Ammon's horn (tissue), 1 donor: ENCODE measurements at regions not wholly inside any gene's neighbourhood (a gene's known extent, or its start where the extent isn't known, plus 50 kb on each side); places are given as distances from the start of the nearest gene placed in this dataset.

Experiments used
- DNase-seq: peaks from one replicate; pipeline ENCODE4 v3.0.0-alpha.2; 2016; ENCODE audit warnings: low spot score

- peak; percentile 61 for DNase-seq
Measured at GRCh38 chrY:8994001-8994400, 343.3 kb upstream of the TSPY4 start.

GRCh38 chrY:9001231-9001630, 336.0 kb upstream of the TSPY4 start:
- peak; percentile 3 for DNase-seq

- no peak for DNase-seq
Measured at GRCh38 chrY:9003739-9004138, 333.5 kb upstream of the TSPY4 start.

- no peak for DNase-seq
Measured at GRCh38 chrY:9008648-9009047, 328.6 kb upstream of the TSPY4 start.

- no peak for DNase-seq
Measured at GRCh38 chrY:9016916-9017315, 320.3 kb upstream of the TSPY4 start.

- DNase-seq, result no peak
Measured at GRCh38 chrY:9018401-9018800, 318.9 kb upstream of the TSPY4 start.

- DNase-seq, result no peak
Measured at GRCh38 chrY:9027729-9028375, 309.4 kb upstream of the TSPY4 start.

- no peak for DNase-seq
Measured at GRCh38 chrY:9029929-9030328, 307.3 kb upstream of the TSPY4 start.

GRCh38 chrY:9034217-9034616, 303.0 kb upstream of the TSPY4 start:
- DNase-seq, result no peak

- no peak for DNase-seq
Measured at GRCh38 chrY:9035246-9035645, 302.0 kb upstream of the TSPY4 start.

- DNase-seq, result no peak
Measured at GRCh38 chrY:9041474-9041873, 295.8 kb upstream of the TSPY4 start.
